ENCODE measurements at regions not wholly inside any gene's neighbourhood (a gene's known extent, or its start where the extent isn't known, plus 50 kb on each side); places are given as distances from the start of the nearest gene placed in this dataset.
"Not testable (repeated sequence)": the region's sequence is repeated elsewhere in the genome, so short reads cannot be mapped to it uniquely, and the experiment has no call there.

DNA sequence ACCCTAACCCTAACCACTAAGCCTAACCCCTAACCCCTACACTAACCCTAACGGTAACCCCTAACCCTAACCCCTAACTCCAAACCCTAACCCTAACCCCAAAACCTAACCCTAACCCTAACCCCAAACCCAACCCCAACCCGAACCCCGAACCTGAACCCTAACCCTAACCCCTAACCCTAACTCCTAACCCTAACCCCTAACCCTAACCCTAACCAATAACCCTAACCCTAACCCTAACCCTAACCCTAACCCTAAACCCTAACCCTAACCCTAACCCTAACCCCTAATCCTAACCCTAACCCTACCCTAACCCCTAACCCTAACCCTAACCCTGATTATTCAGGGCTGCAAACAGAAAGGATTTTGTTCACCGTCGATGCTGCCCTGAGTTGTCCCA, 144.6 kb upstream of the DUSP22 start:
- not testable (repeated sequence) for ATAC-seq

DNA sequence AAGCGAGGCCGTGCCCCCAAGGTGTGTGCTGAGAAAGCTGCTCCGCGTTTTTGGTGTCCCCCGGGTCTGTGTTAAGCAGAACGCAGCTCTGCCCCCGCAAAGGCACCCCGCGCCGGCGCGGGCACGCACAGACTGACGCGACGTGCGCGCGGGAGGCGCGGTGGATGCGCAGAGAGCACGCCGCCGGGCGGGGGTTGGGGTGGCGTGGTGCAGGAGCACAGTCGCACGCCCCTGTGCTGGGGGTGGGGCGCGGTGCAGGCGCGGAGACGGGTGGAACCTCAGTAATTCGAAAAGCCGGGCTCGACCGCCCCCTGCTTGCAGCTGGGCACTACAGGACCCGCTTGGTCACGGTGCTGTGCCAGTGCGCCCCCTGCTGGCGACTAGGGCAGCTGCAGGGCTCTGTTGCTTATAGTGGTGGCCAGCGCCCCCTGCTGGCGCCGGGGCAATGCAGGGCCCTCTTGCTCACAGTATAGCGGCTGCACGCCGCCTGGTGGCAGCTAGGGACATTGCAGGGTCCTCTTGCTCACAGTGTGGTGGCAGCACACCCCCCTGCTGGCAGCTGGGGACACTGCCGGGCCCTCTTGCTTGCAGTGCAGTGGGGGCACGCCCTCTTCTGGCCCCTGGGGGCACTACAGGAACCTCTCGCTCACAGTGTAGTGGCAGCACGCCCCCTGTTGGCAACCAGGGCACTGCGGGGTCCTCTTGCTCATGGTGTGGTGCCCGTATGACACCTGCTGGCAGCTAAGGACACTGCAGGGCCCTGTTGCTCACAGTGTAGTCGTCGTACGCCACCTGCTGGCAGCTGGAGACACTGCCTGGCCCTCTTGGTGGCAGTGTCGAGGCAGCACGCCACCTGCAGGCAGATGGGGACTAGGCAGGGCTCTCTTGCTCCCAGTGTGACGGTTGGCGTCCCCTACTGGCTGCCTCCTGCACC, 144.0 kb upstream of the DUSP22 start:
- peak; percentile 64 for ATAC-seq

DNA sequence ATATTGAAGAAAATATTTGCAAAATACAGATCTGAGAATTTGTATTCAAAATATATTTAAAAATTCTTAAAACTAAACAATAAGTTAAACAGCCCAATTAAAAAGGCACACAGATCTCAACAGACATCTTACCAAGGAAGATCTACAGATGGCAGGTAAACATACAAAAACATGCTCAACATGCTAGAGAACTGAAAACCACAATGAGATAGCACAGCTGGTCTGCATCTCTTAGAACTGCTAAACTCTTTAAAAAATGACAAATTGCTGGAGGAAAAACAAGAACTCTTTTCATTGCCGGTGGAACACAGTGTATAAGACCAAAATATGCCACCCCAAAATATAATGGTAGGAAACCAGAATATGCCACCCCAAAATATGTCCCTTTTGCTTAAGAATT, 142.1 kb upstream of the DUSP22 start:
- not testable (repeated sequence) for ATAC-seq

DNA sequence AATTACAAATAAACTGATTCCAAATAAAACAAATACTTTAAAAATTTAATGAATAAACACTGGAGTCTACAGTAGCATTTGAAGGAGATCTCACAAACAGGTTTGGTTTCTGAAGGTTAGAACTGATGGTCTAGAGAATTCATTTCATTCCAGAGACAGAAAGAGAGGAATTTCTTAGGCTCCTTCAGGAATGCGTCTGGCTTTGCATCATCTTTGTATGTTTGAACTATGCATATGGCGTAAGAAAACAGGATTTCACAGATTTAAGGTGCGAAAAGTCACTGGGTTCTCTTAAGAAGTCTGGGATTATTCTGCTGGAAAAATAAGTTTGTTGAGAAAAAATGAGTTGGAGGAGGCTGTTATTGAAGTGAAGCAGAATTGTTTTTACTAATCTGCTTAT, 139.9 kb upstream of the DUSP22 start:
- ATAC-seq: not testable (repeated sequence)

DNA sequence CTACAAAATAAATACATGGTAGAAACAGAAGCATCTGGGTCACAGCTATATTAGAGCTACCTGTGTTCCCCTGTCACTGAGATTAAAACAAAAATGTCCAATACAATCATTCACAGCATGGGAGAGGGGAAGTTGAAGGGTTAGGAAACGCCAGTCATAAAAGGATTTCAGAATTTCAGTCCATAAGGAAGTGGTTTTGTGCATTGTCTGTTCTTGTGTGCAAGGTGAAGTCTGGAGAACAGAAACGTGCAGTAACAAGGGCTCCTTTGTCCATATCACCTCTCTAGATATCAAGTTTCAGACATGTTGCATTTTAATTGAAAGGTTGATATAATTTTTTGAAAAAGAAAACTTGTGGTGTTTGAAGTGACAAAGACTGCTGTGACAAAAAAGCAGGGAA, 139.3 kb upstream of the DUSP22 start:
- ATAC-seq: not testable (repeated sequence)

DNA sequence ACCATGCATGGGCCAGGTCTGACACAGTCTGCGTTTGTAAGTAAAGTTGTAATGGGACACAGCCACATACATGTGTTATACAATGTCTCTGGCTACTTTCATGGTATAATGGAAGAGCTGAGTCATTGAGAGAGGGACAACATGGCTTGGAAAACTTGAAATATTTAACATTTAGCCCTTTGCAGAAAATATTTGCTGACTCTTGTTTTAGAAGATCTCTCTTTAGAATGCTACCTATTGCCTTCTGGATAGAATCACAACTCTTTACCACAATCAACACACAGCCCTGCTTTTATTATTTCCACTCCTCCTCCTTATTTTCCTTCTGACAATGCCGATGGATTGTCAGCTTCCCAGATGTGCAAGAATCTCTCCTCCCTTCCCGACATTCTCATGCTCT, 138.4 kb upstream of the DUSP22 start:
- ATAC-seq: not testable (repeated sequence)

DNA sequence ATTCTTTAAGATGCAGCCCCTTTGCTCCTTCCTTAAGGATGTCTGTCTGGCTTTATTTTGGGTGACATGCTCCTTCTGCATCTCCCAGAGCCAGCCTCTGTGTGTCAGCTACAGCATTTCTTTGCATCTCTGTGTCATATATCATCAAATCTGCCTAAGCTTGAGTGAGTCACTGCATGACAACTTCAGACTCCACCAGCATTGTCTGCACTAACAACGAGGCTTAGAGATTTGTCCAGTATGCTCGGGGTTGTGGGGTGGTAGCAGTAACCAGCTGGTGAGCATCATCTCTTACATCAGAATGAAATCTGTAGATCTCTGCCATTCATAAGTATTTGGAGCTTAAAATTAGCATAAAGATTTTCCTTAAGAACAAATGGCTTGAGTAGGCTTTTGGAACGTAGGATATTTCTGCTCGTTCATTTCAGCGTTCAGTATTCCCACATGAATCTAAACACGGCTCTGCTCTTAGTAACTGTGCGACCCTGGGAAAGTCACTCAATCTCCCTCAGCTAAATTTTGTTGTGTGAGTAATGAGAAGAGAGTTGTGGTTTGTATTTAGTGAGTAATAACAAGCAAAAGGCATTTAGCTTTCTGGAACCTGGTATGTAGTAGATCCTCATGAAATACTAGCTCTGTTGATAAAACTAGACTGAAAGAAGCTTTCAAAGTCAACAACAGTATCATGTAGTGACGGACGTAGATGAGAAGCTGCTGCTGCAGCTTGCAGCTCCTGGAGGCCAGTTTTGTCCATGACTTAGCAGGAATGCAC, 137.8 kb upstream of the DUSP22 start:
- not testable (repeated sequence) for ATAC-seq

DNA sequence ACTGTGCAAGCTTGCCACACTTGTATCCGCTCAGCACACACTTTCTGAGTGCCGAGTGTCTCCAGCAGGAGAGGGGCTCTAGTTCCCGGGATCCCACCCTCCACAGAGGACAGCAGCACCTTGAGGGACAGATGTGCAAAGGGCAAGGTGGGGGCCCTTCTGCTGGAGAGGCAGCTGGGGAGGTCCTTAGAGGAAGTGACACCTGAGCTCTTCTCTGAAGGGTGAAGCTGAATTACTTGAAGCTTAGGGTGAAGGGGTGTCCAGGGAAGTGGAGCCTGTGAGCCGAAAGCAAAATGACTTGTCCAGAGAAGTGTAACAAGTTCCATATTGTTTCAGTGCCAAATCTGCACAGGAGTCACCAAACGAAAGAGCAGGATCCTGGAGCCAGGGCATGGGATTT, 136.3 kb upstream of the DUSP22 start:
- no peak for ATAC-seq

DNA sequence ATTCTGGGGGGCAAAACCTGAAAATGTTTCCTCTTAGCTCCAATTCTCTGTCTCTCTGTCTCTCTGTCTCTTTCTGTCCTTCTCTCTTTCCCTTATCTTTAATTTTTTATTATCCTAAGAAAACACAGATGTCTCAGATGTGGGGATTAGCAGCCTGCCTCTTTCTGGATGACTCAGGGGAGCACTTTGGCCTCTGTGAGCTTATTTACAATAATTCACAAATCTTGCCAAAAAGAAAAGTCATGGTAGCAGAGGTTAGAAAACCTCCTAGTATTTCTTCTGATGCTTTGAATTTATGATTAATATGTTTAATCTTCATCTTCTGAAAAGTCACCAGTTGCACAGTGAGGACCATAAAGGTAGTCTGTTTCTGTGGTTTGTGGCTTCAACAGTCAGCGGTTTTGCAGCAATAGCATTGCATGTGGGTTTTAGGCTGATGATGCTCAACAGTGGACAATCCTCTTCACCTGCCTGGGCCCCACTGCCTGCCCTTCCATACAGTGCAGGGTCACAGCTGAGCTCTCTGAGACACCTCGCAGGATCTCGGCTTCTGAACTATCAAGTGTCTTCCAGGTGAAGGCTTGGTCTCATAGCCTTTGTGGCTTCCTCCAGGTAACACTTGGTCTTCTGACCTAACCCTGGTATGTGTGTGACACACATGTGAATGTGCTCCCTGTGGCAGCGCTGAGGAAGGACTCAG, 135.7 kb upstream of the DUSP22 start:
- not testable (repeated sequence) for ATAC-seq

DNA sequence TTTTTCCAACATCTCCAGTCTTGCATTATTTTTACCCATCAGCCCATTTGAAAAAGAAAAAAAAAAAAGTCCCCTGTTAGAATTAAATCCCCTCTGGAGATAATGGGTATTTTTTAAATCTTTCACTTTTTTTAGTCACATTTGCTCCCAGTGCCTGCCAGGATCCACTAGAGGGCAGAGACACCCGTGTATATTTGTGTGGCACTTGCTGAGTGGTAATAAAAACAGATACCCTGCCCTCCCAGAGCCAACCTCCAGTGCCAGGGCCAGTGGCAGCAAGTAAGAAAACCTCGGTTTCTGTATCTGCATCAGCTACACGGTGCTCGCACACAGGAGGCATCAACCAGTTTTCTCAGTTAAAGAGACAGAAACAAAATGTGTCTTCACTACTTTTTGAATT, 135.1 kb upstream of the DUSP22 start:
- not testable (repeated sequence) for ATAC-seq

DNA sequence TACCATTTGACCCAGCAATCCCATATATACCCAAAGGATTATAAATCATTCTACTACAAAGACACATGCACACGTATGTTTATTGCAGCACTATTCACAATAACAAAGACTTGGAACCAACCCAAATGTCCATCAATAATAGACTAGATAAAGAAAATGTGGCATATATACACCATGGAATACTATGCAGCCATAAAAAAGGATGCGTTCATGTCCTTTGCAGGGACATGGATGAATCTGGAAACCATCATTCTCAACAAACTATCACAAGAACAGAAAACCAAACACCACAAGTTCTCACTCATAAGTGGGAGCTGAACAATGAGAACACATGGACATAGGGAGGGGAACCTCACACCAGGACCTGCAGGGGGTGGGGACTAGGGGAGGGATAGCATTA, 130.6 kb upstream of the DUSP22 start:
- not testable (repeated sequence) for ATAC-seq

DNA sequence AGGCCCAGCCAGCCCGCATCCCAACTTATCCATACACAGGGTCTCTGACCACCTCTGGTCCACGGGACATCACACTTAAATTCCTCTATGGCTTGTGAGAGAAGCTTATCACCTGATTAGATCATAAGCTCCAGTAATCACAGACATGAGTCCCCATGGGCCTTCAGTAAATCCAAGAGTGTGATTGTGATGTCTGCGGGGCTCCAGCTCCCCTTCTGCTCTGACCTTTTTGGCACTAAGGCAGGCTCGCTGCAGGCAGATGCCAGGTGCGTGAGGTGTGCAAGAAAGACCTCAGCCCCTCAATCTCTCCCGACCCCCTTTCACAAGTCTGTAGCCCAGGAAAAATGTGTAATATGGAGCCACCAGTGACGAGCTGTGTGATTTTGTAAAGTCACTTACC, 127.6 kb upstream of the DUSP22 start:
- ATAC-seq: no peak

DNA sequence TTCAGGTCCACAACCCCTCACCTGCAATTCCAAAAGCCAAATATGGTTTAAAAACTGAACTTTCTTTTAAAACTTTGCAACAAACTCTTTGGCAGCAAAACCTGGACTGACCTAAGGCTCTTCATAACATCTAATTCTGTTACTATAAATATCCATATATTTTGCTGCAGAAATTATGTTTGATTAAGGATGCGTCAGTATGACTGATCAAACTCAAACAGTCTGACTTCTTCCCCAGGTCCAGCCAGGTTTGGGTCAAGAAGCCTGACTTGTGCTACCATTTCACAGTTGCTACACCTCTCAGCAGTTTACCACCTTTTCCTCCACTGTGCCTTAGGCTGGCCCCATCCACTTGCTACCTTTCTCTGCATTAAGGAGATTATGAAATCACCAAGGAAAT, 127.0 kb upstream of the DUSP22 start:
- ATAC-seq: no peak

DNA sequence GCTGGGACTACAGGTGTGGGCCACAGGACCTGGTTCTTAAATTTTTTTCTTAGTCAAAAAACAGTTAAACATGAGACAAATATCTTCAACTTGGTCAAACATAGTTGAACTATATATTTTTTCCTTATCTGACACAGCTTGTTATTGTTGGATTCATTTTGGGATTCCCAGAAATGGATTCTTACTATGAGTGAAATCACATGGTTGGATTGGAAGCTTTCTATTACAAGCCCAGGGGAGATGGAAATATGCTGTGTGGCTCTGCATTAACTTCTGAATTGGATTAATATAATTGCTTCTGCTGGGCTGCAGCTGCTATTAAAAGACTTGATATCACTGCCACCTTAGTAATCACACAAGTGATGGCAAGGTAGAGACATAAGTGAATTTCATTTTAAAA, 126.4 kb upstream of the DUSP22 start:
- no peak for ATAC-seq

DNA sequence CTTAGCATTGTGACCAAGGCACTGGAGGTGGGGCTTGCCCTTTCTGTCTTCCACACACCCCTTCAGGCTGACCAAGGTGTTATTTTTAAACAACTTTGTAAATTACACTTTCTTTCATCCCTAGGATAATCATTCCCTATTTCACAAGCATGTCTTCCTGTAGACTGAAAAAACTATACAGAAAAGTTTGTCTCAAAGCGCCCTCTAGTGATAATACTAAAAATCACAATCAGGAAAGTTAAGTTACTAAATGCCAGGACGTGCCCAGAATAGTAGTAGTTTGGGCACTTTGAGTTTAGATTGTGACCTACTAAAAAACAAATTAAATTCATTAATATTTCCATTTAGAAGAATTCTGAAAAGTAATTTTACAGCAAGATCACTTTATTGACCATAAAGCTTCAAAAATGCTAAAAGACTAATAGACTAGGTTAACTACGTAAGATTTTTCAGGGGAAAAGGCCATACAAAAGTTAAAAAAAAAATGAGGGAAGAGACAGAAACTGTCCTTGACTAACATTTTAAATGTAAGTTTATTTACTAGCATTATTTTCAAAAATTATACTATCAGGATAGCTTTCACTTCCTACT, 123.3 kb upstream of the DUSP22 start:
- ATAC-seq: no peak

DNA sequence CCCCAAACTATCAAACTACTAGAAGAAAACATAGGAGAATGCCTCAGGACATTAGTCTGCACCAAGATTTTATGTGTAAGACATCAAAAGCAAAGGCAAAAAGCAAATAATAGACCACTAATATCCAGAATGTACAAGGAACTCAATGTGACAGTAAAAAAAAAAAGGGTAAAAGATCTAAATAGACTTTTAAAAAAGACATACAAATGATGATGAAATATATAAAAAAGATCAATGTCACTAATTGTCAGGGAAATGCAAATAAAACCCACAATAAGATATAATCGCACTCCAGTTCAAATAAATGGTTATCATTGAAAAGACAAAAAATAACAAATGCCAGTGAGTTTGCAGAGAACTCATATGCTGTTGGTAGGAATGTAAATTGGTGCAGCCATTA, 118.3 kb upstream of the DUSP22 start:
- no peak for ATAC-seq

DNA sequence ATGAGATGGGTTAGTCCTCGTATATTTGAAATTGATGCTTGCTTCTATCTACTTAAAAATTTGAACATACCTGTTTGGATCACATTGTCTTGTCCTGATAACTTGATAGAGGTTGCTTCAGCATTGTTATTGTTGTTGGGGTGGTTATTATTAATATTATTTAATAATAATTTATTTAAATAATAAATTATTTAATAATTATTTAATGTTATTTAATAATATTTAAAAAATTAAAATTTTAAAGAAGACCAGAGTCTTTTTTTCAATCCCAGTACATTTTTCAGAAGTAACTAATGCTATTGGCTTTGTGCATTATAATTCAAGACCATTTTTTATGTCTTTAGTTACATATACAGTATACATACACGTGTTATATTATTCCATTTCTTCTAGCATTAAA, 116.6 kb upstream of the DUSP22 start:
- ATAC-seq: no peak

DNA sequence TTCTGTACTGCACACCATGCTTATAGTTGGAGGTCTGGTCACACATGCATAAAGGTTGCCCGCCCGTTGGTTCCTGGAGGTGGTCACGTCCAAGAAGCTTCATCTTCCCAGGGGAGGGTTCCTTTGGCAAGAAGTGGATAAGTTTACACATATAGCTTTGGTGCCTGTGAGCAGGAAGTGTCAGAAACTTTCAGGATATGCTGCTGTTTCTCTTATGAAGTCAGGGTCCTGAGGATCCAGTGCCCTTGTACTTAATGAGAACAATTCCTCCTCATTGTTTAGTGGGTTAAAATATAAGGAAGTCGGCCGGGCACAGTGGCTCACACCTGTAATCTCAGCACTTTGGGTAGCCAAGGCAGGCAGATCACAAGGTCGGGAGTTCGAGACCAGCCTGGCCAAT, 115.5 kb upstream of the DUSP22 start:
- ATAC-seq: no peak

DNA sequence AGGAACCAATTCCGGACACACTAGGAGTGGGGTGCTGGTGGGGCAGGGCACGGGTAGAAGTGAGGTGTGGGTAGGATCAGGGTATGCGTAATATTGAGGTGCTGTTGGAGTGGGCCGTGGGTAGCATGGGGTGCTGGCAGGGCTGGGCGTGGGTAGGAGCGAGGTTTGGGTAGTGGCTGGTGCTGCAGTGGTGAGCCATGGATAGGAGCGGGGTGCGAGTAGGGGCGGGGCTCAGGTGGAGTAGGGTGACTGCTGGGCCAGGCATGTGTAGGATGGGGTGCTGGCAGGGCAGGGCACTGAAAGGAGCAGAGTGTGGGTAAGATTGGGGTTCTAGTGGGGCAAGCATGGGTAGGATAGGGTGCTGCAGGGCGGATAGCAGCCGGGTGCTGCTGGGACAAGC, 114.2 kb upstream of the DUSP22 start:
- ATAC-seq: no peak

DNA sequence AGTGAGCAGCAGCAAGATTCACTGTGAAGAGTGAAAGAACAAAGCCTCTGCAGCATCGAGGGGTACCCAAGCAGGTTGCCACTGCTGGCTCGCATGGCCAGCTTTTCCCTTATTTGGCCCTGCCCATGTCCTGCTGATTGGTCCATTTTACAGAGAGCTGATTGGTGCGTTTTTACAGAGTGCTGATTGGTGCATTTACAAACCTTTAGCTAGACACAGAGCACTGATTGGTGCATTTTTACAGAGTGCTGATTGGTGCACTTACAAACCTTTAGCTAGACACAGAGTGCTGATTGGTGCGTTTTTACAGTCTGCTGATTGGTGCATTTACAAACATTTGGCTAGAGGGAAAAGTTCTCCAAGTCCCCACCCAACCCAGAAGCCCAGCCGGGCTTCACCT, 113.4 kb upstream of the DUSP22 start:
- not testable (repeated sequence) for ATAC-seq

DNA sequence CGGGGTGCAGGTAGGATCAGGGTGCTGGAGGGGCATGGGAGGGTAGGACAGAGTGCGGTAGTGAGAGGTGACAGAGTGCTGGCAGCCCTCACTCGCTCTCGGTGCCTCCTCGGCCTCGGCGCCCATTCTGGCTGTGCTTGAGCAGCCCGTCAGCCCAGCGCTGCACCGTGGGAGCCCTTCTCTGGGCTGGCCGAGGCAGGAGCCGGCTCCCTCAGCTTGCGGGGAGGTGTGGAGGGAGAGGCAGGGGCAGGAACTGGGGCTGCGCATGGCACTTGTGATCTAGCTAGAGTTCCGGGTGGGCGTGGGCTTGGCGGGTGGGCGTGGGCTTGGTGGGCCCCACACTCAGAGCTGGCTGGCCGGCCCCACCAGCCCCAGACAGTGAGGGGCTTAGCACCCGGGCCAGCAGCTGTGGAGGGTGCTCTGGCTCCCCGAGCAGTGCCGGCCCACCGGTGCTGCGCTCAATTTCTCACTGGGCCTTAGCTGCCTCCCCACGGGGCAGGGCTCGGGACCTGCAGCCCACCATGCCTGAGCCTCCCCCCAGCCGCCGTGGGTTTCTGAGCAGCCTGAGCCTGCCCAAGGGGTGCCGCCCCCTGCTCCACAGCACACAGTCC, 112.8 kb upstream of the DUSP22 start:
- peak; percentile 26 for ATAC-seq

DNA sequence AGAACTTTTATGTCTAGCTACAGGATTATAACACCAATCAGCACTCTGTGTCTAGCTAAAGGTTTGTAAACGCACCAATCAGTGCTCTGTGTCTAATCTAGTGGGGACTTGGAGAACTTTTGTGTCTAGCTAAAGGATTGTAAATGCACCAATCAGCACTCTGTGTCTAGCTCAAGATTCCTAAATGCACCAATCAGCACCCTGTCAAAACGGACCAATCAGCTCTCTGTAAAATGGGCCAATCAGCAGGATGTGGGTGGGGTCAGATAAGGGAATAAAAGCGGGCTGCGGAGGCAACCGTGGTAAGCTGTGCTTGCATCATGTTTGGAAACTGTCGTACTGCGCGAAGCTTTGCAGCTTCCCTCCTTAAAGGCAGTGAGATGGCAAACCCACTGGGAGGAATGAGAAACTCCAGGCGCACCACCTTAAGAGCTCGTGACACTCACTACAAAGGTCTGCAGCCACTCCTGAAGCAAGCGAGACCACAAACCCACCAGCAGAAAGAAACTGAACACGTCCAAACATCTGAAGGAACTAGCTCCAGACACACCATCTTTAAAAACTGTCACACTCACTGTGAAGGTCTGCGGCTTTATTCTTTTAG, 112.1 kb upstream of the DUSP22 start:
- ATAC-seq: not testable (repeated sequence)
